ENCODE measurements at regions not wholly inside any gene's neighbourhood (a gene's known extent, or its start where the extent isn't known, plus 50 kb on each side); places are given as distances from the start of the nearest gene placed in this dataset.

- TF ChIP-seq, protein P1, sequence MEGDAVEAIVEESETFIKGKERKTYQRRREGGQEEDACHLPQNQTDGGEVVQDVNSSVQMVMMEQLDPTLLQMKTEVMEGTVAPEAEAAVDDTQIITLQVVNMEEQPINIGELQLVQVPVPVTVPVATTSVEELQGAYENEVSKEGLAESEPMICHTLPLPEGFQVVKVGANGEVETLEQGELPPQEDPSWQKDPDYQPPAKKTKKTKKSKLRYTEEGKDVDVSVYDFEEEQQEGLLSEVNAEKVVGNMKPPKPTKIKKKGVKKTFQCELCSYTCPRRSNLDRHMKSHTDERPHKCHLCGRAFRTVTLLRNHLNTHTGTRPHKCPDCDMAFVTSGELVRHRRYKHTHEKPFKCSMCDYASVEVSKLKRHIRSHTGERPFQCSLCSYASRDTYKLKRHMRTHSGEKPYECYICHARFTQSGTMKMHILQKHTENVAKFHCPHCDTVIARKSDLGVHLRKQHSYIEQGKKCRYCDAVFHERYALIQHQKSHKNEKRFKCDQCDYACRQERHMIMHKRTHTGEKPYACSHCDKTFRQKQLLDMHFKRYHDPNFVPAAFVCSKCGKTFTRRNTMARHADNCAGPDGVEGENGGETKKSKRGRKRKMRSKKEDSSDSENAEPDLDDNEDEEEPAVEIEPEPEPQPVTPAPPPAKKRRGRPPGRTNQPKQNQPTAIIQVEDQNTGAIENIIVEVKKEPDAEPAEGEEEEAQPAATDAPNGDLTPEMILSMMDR (IDR thresholded peaks at IDR 0.05) = no peak
- no peak for TF ChIP-seq POLR2A (IDR thresholded peaks at IDR 0.05)
Observed at GRCh38 chr9:28678097-28678496, 1104.8 kb upstream of the C9orf72 start.

Data from lower leg skin (tissue), 3 donors.